ENCODE measurements at regions not wholly inside any gene's neighbourhood (a gene's known extent, or its start where the extent isn't known, plus 50 kb on each side); places are given as distances from the start of the nearest gene placed in this dataset.

DNA sequence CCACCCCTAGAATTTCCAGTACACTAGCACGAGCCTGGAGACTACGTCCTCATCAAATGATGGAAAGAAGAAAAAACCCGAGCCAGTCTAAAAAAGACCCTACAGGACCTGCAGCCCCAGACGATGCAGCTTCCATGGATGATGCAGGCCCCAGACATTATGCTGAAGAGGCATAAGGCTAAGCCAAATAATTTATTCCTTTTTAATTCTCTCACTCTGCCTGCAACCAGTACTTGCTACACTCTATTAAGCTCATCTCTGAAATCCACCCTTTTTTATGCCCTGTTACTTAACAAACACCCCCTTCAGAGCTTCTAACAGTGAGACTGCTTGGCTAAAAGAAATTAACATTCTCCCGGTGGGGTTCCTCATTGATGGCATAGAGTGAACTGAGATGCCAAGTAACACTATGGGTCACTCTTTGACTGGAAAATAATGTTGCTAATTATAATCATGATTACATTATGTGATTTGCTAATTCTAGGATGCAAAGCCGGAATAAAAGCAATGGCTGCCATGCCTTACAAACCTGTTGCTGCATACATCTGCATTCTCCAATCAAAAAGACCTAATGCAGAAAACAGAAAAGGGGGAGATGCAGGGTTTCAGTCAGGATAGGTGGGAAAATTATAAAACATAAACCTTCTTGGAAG is 1462.4 kb downstream of the UQCRFS1 start:
- no peaks in the 10 kb centered on the region for H3K27me3 ChIP-seq (ENCODE audit: insufficient read depth, low read length, poor library complexity)
- no peaks in the 10 kb centered on the region for H3K4me1 ChIP-seq (ENCODE audit: control insufficient read depth, low read depth, low read length)
- H3K36me3 ChIP-seq (ENCODE audit: control insufficient read depth, insufficient read depth, low read length) = no peaks in the 10 kb centered on the region
- H3K27ac ChIP-seq (ENCODE audit: low read depth, low read length) = no peak overlapping the region
- H3K23ac ChIP-seq (ENCODE audit: low read length) = no peak overlapping the region
- H3K56ac ChIP-seq (ENCODE audit: low read length) = no peak overlapping the region
- DNase-seq = no peak
- no peak overlapping the region for H3K4me2 ChIP-seq (ENCODE audit: low read length)
- H3K79me1 ChIP-seq (ENCODE audit: low read length) = no peaks in the 10 kb centered on the region
- no peak overlapping the region for H2BK120ac ChIP-seq (ENCODE audit: low read depth, low read length)
- no peak overlapping the region for H3K9ac ChIP-seq (ENCODE audit: low read length)
- no peak overlapping the region for H2AK5ac ChIP-seq (ENCODE audit: low read length)
- no peak overlapping the region for H4K5ac ChIP-seq (ENCODE audit: low read length)
- H2BK15ac ChIP-seq (replicated peaks; ENCODE audit: low read depth) = no peak overlapping the region
- H3K18ac ChIP-seq (ENCODE audit: low read length) = no peak overlapping the region
- H3K4me3 ChIP-seq (ENCODE audit: low read length) = no peak overlapping the region
- no CpG with 5 or more reads among the region's 6 CpGs for WGBS (ENCODE audit: extremely low coverage, insufficient coverage, low lambda C conversion rate)
- no peaks in the 10 kb centered on the region for H3K79me2 ChIP-seq (ENCODE audit: control insufficient read depth, insufficient read depth, low read length)
- H4K8ac ChIP-seq (ENCODE audit: low read depth, low read length) = no peak overlapping the region
- no peak overlapping the region for H3K4ac ChIP-seq (ENCODE audit: low read depth, low read length)
- H2BK5ac ChIP-seq (ENCODE audit: low read length) = no peak overlapping the region

DNA sequence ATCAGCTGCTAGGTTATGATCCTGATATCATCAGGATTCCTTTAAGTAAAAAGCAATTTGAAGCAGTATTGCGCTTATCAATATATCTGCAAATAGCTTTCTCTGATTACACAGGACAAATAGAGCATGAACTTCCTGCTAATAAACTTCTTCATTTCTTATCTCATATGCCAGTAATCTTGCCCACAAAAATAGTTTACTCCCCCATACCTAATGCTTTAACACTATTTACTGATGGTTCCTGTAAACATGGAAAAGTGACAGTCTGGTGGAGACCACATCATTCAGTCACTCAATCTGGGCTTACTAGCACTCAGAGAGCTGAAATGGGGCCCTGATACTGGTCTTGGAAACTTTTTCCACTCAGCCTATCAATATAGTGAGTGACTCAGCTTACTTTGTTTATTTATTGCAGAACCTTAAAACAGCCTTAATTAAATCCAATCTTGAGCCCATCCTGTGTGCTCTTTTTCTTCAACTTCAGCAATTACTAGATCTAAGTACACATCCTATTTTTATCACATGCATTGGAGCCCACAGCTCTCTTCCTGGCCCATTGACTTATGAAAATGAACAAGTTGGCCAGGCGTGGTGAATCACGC is 1464.3 kb downstream of the UQCRFS1 start:
- Histone ChIP-seq H2BK120ac (ENCODE audit: low read depth, low read length) (no peak overlapping the region), H3K56ac (ENCODE audit: low read length) (no peak overlapping the region), H3K23ac (ENCODE audit: low read length) (no peak overlapping the region), H2BK15ac (replicated peaks; ENCODE audit: low read depth) (no peak overlapping the region), H2AK5ac (ENCODE audit: low read length) (no peak overlapping the region), H3K9ac (ENCODE audit: low read length) (no peak overlapping the region), H3K36me3 (ENCODE audit: control insufficient read depth, insufficient read depth, low read length) (no peaks in the 10 kb centered on the region), H3K79me2 (ENCODE audit: control insufficient read depth, insufficient read depth, low read length) (no peaks in the 10 kb centered on the region), H4K5ac (ENCODE audit: low read length) (no peak overlapping the region), H3K18ac (ENCODE audit: low read length) (no peak overlapping the region), H4K8ac (ENCODE audit: low read depth, low read length) (no peak overlapping the region), H3K4me1 (ENCODE audit: control insufficient read depth, low read depth, low read length) (no peaks in the 10 kb centered on the region), H3K27me3 (ENCODE audit: insufficient read depth, low read length, poor library complexity) (no peaks in the 10 kb centered on the region), H3K4ac (ENCODE audit: low read depth, low read length) (no peak overlapping the region), H3K79me1 (ENCODE audit: low read length) (no peaks in the 10 kb centered on the region), H2BK5ac (ENCODE audit: low read length) (no peak overlapping the region), H3K27ac (ENCODE audit: low read depth, low read length) (no peak overlapping the region), H3K4me3 (ENCODE audit: low read length) (no peak overlapping the region), H3K4me2 (ENCODE audit: low read length) (no peak overlapping the region)
- no peak for DNase-seq
- no CpG with 5 or more reads among the region's 3 CpGs for WGBS (ENCODE audit: extremely low coverage, insufficient coverage, low lambda C conversion rate)

DNA sequence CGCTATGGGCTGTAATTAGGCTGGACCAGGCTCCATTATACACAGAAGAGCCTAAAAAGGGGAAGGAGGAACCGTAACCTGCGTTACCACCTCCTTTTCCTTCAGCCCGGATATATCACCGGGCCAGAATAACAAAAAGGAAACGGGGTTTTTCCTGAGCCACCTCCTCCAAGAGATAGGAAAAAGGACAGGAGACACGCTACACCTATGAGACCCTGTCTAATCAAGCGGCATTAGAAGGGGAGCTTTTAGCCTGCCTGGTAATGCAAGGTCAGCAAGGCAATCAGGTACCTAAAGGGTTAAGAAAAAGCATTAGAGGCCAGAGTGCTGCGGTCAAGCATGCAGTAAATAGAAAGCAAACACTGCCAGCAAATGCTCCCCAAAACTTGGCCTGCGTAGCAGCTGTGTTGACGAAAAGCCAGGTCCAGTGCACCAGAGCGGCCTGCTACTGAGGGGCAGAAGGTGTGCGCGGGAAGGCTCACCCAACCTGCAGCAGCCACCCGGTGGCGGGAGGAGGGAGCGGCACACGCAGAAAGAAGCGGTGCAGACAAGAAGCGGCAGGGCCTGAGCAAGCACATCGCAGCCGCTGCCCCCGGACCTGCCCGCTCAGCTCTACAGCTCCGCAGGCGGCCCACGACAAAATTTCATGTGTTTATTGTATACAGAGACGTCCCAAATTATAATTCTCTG is 1466.1 kb downstream of the UQCRFS1 start:
- Histone ChIP-seq H4K8ac (ENCODE audit: low read depth, low read length) (no peak overlapping the region), H3K4me1 (ENCODE audit: control insufficient read depth, low read depth, low read length) (no peaks in the 10 kb centered on the region), H3K27me3 (ENCODE audit: insufficient read depth, low read length, poor library complexity) (no peaks in the 10 kb centered on the region), H3K27ac (ENCODE audit: low read depth, low read length) (no peak overlapping the region), H2BK120ac (ENCODE audit: low read depth, low read length) (no peak overlapping the region), H3K79me2 (ENCODE audit: control insufficient read depth, insufficient read depth, low read length) (no peaks in the 10 kb centered on the region), H3K9ac (ENCODE audit: low read length) (no peak overlapping the region), H3K18ac (ENCODE audit: low read length) (no peak overlapping the region), H3K79me1 (ENCODE audit: low read length) (no peaks in the 10 kb centered on the region), H3K4me3 (ENCODE audit: low read length) (no peak overlapping the region), H2BK5ac (ENCODE audit: low read length) (no peak overlapping the region), H3K36me3 (ENCODE audit: control insufficient read depth, insufficient read depth, low read length) (no peaks in the 10 kb centered on the region), H3K56ac (ENCODE audit: low read length) (peak overlapping the region; percentile 34), H4K5ac (ENCODE audit: low read length) (no peak overlapping the region), H3K4ac (ENCODE audit: low read depth, low read length) (no peak overlapping the region), H3K4me2 (ENCODE audit: low read length) (peak overlapping the region; percentile 5), H2BK15ac (replicated peaks; ENCODE audit: low read depth) (no peak overlapping the region), H3K23ac (ENCODE audit: low read length) (no peak overlapping the region), H2AK5ac (ENCODE audit: low read length) (no peak overlapping the region)
- WGBS (ENCODE audit: extremely low coverage, insufficient coverage, low lambda C conversion rate) = no CpG with 5 or more reads among the region's 28 CpGs
- peak; percentile 70 for DNase-seq

DNA sequence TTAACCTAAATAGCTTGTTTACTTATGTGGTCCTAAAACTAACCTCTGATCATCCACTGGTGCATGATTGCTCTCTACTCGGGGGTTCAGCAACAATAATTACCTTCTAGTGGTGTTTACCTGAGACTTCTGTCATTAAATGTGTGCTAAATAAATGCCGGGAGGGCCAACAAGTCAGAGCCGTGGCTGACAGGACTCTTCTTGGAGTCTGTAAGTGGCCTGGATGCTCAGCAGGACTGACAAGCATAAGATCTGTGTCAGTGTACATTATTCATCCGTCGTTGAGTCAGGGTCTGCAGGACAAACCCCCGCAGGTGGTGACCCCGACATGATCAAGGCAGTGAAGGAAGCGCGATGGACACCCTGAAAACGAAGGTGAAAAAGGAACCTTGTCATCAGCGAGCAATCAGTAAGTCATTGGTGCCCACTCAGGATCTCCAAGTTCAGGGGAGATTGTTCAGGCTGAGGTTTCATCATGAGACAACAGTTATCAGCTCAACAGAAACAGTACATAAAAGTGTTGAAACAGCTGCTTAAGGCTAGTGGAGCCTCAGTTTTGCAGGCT is 1466.9 kb downstream of the UQCRFS1 start:
- Histone ChIP-seq H2AK5ac (ENCODE audit: low read length) (no peak overlapping the region), H4K8ac (ENCODE audit: low read depth, low read length) (no peak overlapping the region), H2BK15ac (replicated peaks; ENCODE audit: low read depth) (no peak overlapping the region), H3K4ac (ENCODE audit: low read depth, low read length) (no peak overlapping the region), H2BK5ac (ENCODE audit: low read length) (no peak overlapping the region), H3K79me2 (ENCODE audit: control insufficient read depth, insufficient read depth, low read length) (no peaks in the 10 kb centered on the region), H3K4me3 (ENCODE audit: low read length) (no peak overlapping the region), H2BK120ac (ENCODE audit: low read depth, low read length) (no peak overlapping the region), H3K9ac (ENCODE audit: low read length) (no peak overlapping the region), H3K18ac (ENCODE audit: low read length) (no peak overlapping the region), H3K27ac (ENCODE audit: low read depth, low read length) (no peak overlapping the region), H3K23ac (ENCODE audit: low read length) (no peak overlapping the region), H3K4me1 (ENCODE audit: control insufficient read depth, low read depth, low read length) (no peaks in the 10 kb centered on the region), H3K36me3 (ENCODE audit: control insufficient read depth, insufficient read depth, low read length) (no peaks in the 10 kb centered on the region), H3K79me1 (ENCODE audit: low read length) (no peaks in the 10 kb centered on the region), H4K5ac (ENCODE audit: low read length) (no peak overlapping the region), H3K56ac (ENCODE audit: low read length) (no peak overlapping the region), H3K27me3 (ENCODE audit: insufficient read depth, low read length, poor library complexity) (no peaks in the 10 kb centered on the region), H3K4me2 (ENCODE audit: low read length) (no peak overlapping the region)
- no peak for DNase-seq
- no CpG with 5 or more reads among the region's 11 CpGs for WGBS (ENCODE audit: extremely low coverage, insufficient coverage, low lambda C conversion rate)

DNA sequence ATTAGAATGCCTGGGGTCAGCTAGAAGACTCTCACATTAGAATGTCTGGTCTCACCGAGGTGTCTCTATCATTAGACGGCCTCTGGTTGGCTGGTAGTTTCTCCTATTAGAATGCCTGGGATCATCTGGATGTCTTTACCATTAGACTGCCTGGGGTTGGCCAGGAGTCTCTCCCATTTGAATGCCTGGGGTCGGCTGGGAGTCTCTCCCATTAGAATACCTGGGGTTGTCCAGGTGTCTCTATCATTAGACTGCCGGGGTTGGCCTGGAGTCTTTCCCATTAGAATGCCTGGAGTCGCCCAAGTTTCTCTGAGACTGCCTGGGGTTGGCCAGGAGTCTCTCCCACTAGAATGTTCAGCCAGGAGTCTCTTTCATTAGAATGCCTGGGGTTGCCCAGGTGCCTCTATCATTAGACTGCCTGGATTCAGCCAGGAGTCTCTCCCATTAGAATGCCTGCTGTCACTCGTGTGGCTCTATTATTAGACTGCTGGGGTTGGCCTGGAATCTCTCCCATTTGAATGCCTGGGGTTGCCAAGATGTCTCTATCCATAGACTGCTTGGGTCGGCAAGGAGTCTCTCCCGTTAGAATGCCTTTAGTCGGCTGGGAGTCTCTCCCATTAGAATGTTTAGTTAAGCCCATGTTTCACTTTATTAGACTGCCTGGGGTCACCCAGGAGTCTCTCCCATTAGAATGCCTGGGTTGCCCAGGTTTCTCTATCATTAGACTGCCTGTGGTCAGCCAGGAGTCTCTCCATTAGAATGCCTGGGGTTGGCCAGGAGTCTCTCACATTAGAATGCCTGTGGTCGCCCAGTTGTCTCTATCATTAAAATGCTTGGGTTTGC is 1467.8 kb downstream of the UQCRFS1 start:
- Histone ChIP-seq H3K27me3 (ENCODE audit: insufficient read depth, low read length, poor library complexity) (no peaks in the 10 kb centered on the region), H3K79me1 (ENCODE audit: low read length) (no peaks in the 10 kb centered on the region), H4K5ac (ENCODE audit: low read length) (no peak overlapping the region), H3K79me2 (ENCODE audit: control insufficient read depth, insufficient read depth, low read length) (no peaks in the 10 kb centered on the region), H3K18ac (ENCODE audit: low read length) (no peak overlapping the region), H3K4me2 (ENCODE audit: low read length) (no peak overlapping the region), H2BK120ac (ENCODE audit: low read depth, low read length) (no peak overlapping the region), H3K4me3 (ENCODE audit: low read length) (no peak overlapping the region), H4K8ac (ENCODE audit: low read depth, low read length) (no peak overlapping the region), H3K56ac (ENCODE audit: low read length) (no peak overlapping the region), H2BK15ac (replicated peaks; ENCODE audit: low read depth) (no peak overlapping the region), H3K36me3 (ENCODE audit: control insufficient read depth, insufficient read depth, low read length) (no peaks in the 10 kb centered on the region), H3K9ac (ENCODE audit: low read length) (no peak overlapping the region), H2AK5ac (ENCODE audit: low read length) (no peak overlapping the region), H3K27ac (ENCODE audit: low read depth, low read length) (no peak overlapping the region), H2BK5ac (ENCODE audit: low read length) (no peak overlapping the region), H3K4ac (ENCODE audit: low read depth, low read length) (no peak overlapping the region), H3K23ac (ENCODE audit: low read length) (no peak overlapping the region), H3K4me1 (ENCODE audit: control insufficient read depth, low read depth, low read length) (no peaks in the 10 kb centered on the region)
- no CpG with 5 or more reads among the region's 10 CpGs for WGBS (ENCODE audit: extremely low coverage, insufficient coverage, low lambda C conversion rate)
- DNase-seq = no peak

All from mesendoderm (in vitro differentiated cells).